OCI-LY3 (cell line): ENCODE measurements at regions not wholly inside any gene's neighbourhood (a gene's known extent, or its start where the extent isn't known, plus 50 kb on each side); places are given as distances from the start of the nearest gene placed in this dataset.

Source experiments
- H2AFZ ChIP-seq: fragments of 200-600, 300-600 bp; shearing (Covaris generic); 2 replicates; pipeline ENCODE4 v1.6.0; 2014; ENCODE audit warnings: antibody characterized with exemption, low read depth, low read length
- H3K27ac ChIP-seq: fragments of 200-600, 300-600 bp; sonication (generic); 2 replicates; pipeline ENCODE4 v1.5.1; 2014; ENCODE audit warnings: mild to moderate bottlenecking, low read length, moderate library complexity, mixed read lengths
- H3K27me3 ChIP-seq: fragments of 200-600, 300-600 bp; sonication (generic); 2 replicates; pipeline ENCODE4 v1.6.1; 2014; ENCODE audit warnings: low read depth, low read length, mixed read lengths
- H3K36me3 ChIP-seq: fragments of 200-600, 300-600 bp; sonication (generic); replicated peaks from 2 replicates; pipeline ENCODE3; 2014; ENCODE audit warnings: low read depth, low read length, mixed read lengths
- H3K4me1 ChIP-seq: fragments of 300-600, 200-600 bp; sonication (generic); 2 replicates; pipeline ENCODE4 v1.6.1; 2014; ENCODE audit warnings: low read length, mixed read lengths
- H3K4me2 ChIP-seq: fragments of 200-600, 300-600 bp; sonication (generic); 2 replicates; pipeline ENCODE4 v1.6.1; 2014; ENCODE audit warnings: low read length, mixed read lengths
- H3K4me3 ChIP-seq: fragments of 300-600, 200-600 bp; sonication (generic); 2 replicates; pipeline ENCODE4 v1.5.1; 2014; ENCODE audit warnings: antibody characterized with exemption, mild to moderate bottlenecking, low read length, moderate library complexity
- H3K79me2 ChIP-seq: fragments of 300-600, 200-600 bp; shearing (Covaris generic); 2 replicates; pipeline ENCODE4 v1.6.1; 2014; ENCODE audit warnings: mild to moderate bottlenecking, low read length, mixed read lengths
- H3K9ac ChIP-seq: fragments of 300-600, 200-600 bp; shearing (Covaris generic); 2 replicates; pipeline ENCODE4 v1.6.0; 2014; ENCODE audit warnings: mild to moderate bottlenecking, low read length, moderate library complexity
- H3K9me3 ChIP-seq: fragments of 200-600, 300-600 bp; shearing (Covaris generic); 2 replicates; pipeline ENCODE4 v1.6.1; 2014; ENCODE audit warnings: low read length, mixed read lengths; ENCODE audit not compliant: insufficient read depth
- H4K20me1 ChIP-seq: fragments of 200-600, 300-600 bp; sonication (generic); 2 replicates; pipeline ENCODE4 v1.6.1; 2016; ENCODE audit warnings: low read length, mixed read lengths; ENCODE audit not compliant: insufficient read depth
- EZH2phosphoT487 ChIP-seq: fragments of 200-600 bp; shearing (Covaris generic); IDR thresholded peaks from 2 replicates; pipeline ENCODE4 v1.6.1; 2018; ENCODE audit warnings: antibody characterized with exemption, mixed run types, low read depth
- TF ChIP-seq, protein P1 (sequence below): fragments of 200-600, 300-600 bp; sonication (generic); IDR thresholded peaks from 2 replicates; pipeline ENCODE4 v1.5.1; 2014; ENCODE audit warnings: antibody characterized with exemption, low read length, low read depth

DNA sequence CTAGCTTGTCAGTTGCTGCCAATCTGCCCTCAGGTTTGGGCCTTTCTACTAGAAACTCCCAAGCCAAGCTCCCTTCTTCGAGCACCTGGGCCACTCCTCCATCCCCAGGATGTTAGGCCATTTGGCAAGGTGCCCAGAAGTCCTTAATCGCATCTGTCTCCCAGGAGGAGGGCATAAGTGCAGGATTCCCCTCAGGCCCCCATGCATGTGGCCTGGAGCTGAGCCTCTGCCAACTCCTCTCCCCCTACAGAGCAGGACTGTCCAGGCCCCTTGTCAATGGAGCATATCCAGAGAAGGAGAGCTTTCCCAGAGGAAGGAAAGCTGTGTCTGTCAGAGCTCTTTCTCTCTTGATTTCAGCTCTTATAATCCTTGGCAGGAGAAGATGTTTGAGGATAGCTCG, 182.6 kb upstream of the ROPN1 start:
- H2AFZ ChIP-seq = no peak overlapping the region
- H3K9ac ChIP-seq = no peak overlapping the region
- no peaks in the 10 kb centered on the region for H3K79me2 ChIP-seq
- no peak overlapping the region for H3K4me3 ChIP-seq
- peaks cover 3% of the 10 kb centered on the region; the same call in 1 of the 2 replicates for H3K27me3 ChIP-seq
- H3K4me2 ChIP-seq = no peak overlapping the region
- H3K27ac ChIP-seq = no peak overlapping the region
- no peaks in the 10 kb centered on the region for H3K4me1 ChIP-seq
- TF ChIP-seq, protein P1, sequence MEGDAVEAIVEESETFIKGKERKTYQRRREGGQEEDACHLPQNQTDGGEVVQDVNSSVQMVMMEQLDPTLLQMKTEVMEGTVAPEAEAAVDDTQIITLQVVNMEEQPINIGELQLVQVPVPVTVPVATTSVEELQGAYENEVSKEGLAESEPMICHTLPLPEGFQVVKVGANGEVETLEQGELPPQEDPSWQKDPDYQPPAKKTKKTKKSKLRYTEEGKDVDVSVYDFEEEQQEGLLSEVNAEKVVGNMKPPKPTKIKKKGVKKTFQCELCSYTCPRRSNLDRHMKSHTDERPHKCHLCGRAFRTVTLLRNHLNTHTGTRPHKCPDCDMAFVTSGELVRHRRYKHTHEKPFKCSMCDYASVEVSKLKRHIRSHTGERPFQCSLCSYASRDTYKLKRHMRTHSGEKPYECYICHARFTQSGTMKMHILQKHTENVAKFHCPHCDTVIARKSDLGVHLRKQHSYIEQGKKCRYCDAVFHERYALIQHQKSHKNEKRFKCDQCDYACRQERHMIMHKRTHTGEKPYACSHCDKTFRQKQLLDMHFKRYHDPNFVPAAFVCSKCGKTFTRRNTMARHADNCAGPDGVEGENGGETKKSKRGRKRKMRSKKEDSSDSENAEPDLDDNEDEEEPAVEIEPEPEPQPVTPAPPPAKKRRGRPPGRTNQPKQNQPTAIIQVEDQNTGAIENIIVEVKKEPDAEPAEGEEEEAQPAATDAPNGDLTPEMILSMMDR = no peak
- TF ChIP-seq EZH2phosphoT487 = no peak
- no peaks in the 10 kb centered on the region for H3K36me3 ChIP-seq
- H3K9me3 ChIP-seq = no peaks in the 10 kb centered on the region
- no peaks in the 10 kb centered on the region for H4K20me1 ChIP-seq

DNA sequence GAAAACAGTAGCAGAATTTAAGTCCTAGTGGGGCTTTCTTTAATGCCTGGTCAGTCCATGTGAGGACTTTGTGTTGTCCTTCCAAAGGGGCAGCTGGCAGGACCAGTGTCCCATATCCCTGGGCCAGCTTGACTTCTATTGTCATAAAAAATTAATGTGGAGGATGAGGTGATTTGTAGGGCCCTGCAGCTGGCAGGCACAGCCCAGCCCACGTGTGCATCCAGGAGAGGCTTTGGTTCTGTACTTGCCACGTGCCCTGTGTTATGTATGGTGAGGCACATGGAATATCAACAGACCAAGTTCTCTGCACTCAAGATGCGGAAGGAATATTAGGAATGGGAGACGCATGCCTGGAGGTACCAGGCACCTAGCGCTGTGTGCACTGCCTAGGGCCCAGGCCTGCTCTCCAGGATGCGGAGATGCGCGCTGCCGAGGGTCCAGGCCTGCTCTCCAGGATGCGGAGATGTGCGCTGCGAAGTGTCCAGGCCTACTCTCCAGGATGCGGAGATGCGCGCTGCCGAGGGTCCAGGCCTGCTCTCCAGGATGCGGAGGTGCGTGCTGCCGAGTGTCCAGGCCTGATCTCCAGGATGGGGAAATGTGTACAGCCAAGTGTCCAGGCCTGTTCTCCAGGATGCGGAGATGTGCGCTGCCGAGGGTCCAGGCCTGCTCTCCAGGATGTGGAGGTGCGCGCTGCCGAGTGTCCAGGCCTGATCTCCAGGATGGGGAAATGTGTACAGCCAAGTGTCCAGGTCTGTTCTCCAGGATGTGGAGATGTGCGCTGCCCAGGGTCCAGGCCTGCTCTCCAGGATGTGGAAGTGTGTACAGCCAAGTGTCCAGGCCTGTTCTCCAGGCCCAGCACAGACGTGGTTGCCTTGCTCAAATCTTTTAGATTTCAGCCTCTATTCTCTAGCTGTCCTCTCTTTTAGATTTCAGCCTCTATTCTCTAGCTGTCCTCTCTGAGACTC, 183.3 kb upstream of the ROPN1 start:
- Histone ChIP-seq H3K27ac (no peak overlapping the region), H3K4me2 (no peak overlapping the region), H3K4me3 (no peak overlapping the region), H3K79me2 (no peaks in the 10 kb centered on the region), H3K4me1 (no peaks in the 10 kb centered on the region), H3K27me3 (no peaks in the 10 kb centered on the region), H3K36me3 (no peaks in the 10 kb centered on the region), H3K9me3 (no peaks in the 10 kb centered on the region), H3K9ac (no peak overlapping the region), H4K20me1 (no peaks in the 10 kb centered on the region), H2AFZ (no peak overlapping the region)
- TF ChIP-seq EZH2phosphoT487 = no peak
- TF ChIP-seq, protein P1 = no peak

DNA sequence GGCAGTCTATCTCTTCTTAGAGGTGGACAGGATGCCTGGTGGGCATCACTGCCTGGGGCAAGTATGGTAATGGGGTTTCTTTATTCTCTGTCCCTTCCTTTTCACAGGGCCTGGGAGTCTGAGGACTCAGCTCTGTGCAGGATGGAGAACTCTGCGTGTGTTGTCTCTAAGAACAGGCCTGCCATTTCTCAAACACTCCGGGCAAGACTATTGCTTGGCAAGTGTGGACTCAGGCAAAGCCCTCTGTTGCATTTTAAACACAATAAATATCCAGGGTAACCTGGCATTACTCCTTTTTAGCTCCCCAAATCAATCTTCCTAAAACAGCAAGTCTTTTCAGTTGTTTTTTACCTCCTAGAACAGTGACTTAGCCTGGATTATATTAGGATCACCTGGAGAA, 185.1 kb upstream of the ROPN1 start:
- no peaks in the 10 kb centered on the region for H4K20me1 ChIP-seq
- no peaks in the 10 kb centered on the region for H3K4me1 ChIP-seq
- H3K79me2 ChIP-seq = no peaks in the 10 kb centered on the region
- TF ChIP-seq, protein P1 = no peak
- TF ChIP-seq EZH2phosphoT487 = no peak
- no peak overlapping the region for H3K27ac ChIP-seq
- no peak overlapping the region for H3K4me3 ChIP-seq
- peaks cover 6% of the 10 kb centered on the region; the same call in 1 of the 2 replicates for H3K27me3 ChIP-seq
- H3K36me3 ChIP-seq = no peaks in the 10 kb centered on the region
- no peak overlapping the region for H3K9ac ChIP-seq
- no peak overlapping the region for H2AFZ ChIP-seq
- H3K4me2 ChIP-seq = no peak overlapping the region
- H3K9me3 ChIP-seq = no peaks in the 10 kb centered on the region

DNA sequence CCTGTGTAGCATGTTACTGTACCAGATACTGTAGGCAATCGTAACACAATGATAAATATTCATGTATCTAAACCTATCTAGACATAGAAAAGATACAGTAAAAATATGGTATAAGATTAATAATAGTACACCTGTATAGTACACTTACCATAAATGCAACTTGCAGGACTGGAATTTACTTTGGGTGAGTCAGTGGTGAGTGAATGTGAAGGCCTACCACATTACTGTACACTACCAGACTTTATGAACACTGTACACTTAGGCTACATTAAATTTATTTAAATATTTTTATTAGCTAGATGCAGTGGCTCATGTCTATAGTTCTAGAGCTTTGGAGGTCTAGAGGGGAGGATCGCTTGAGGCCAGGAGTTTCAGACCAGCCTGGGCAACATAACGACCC, 186.6 kb upstream of the ROPN1 start:
- Histone ChIP-seq H2AFZ (no peak overlapping the region), H3K4me2 (no peak overlapping the region), H3K9me3 (no peaks in the 10 kb centered on the region), H3K9ac (no peak overlapping the region), H4K20me1 (no peaks in the 10 kb centered on the region), H3K27ac (no peak overlapping the region), H3K79me2 (no peaks in the 10 kb centered on the region), H3K4me1 (no peaks in the 10 kb centered on the region), H3K27me3 (peaks cover 10% of the 10 kb centered on the region; the same call in 1 of the 2 replicates), H3K4me3 (no peak overlapping the region), H3K36me3 (no peaks in the 10 kb centered on the region)
- TF ChIP-seq, protein P1 = no peak
- TF ChIP-seq EZH2phosphoT487 = no peak
